Caco-2 (cell line): ENCODE measurements at regions not wholly inside any gene's neighbourhood (a gene's known extent, or its start where the extent isn't known, plus 50 kb on each side); places are given as distances from the start of the nearest gene placed in this dataset.

Experiments used
- BruUV-seq: library from RNA; stranded (reverse); fragments of 400-500 nt; replicated peaks from 2 replicates; lab custom pipeline; 2021; lab: Mats Ljungman, UMichigan
- CTCF ChIA-PET: fragments of 300-600 bp; sonication (Branson Sonifier 250); formaldehyde crosslinking; loops from one replicate; lab custom pipeline; 2022; ENCODE audit warnings: antibody characterized with exemption; lab: Charles Lee
- POLR2A ChIA-PET: fragments of 300-600 bp; sonication (Branson Sonifier 250); formaldehyde crosslinking; loops from one replicate; lab custom pipeline; 2022; ENCODE audit warnings: antibody characterized with exemption; lab: Charles Lee
- DNase-seq, 2 experiments: peaks; one replicate each; pipeline versions ENCODE4 v3.0.0 to v3.0.0-alpha.2; 2020 to 2022
- H3K27me3 ChIP-seq: replicated peaks from 2 replicates; pipeline ENCODE4 v1.6.0; 2011; ENCODE audit warnings: low read length; ENCODE audit not compliant: control insufficient read depth, insufficient read depth
- H3K36me3 ChIP-seq: 2 replicates; pipeline ENCODE4 v1.5.1; 2011; ENCODE audit warnings: low read length; ENCODE audit not compliant: control insufficient read depth, insufficient read depth
- H3K4me1 ChIP-seq: fragments of 250-450 bp; sonication (Bioruptor Pico); 2 replicates; pipeline ENCODE4 v1.5.1; 2020; ENCODE audit warnings: mild to moderate bottlenecking
- H3K4me3 ChIP-seq: 2 replicates; pipeline ENCODE4 v1.5.1; 2011; ENCODE audit warnings: low read depth, mild to moderate bottlenecking, control low read depth, low read length
- H3K9me3 ChIP-seq: fragments of 250-450 bp; sonication (Bioruptor Pico); 2 replicates; pipeline ENCODE4 v1.5.1; 2020; ENCODE audit warnings: mild to moderate bottlenecking, moderate library complexity
- H3K27ac Mint-ChIP-seq: one replicate; pipeline ENCODE4 v1.8.0; 2022; ENCODE audit warnings: mixed read lengths; ENCODE audit not compliant: unreplicated experiment
- H3K27me3 Mint-ChIP-seq: one replicate; pipeline ENCODE4 v1.8.0; 2022; ENCODE audit warnings: mixed read lengths; ENCODE audit not compliant: insufficient read depth, unreplicated experiment
- H3K36me3 Mint-ChIP-seq: one replicate; pipeline ENCODE4 v1.8.0; 2022; ENCODE audit warnings: mild to moderate bottlenecking, mixed read lengths; ENCODE audit not compliant: insufficient read depth, unreplicated experiment
- H3K4me1 Mint-ChIP-seq: one replicate; pipeline ENCODE4 v1.8.0; 2022; ENCODE audit warnings: low read depth, mixed read lengths; ENCODE audit not compliant: unreplicated experiment
- H3K4me3 Mint-ChIP-seq: one replicate; pipeline ENCODE4 v1.8.0; 2022; ENCODE audit warnings: mild to moderate bottlenecking, moderate library complexity, mixed read lengths; ENCODE audit not compliant: unreplicated experiment
- H3K9me3 Mint-ChIP-seq: one replicate; pipeline ENCODE4 v1.8.0; 2022; ENCODE audit warnings: mixed read lengths; ENCODE audit not compliant: unreplicated experiment
- CTCF ChIP-seq, 2 experiments: fragments of 200-600 bp in 1 of 2; IDR thresholded peaks; 1 replicate in 1 of 2; 2 replicates in 1 of 2; pipeline versions ENCODE4 v1.5.1 to v1.8.0; 2011 to 2022; ENCODE audit warnings: antibody characterized with exemption in 1 of 2, control low read depth in 1 of 2, inconsistent platforms in 1 of 2, low read depth in 1 of 2, low read length in 1 of 2, mild to moderate bottlenecking in 1 of 2, moderate library complexity in 1 of 2; ENCODE audit not compliant: insufficient read depth in 1 of 2, severe bottlenecking in 1 of 2, unreplicated experiment in 1 of 2
- intact Hi-C: fragments of 100-400 bp; cut with micrococcal nuclease; formaldehyde crosslinking; loops from one replicate; pipeline ENCODE4 v1.10.0; 2022; ENCODE audit not compliant: unreplicated experiment

DNA sequence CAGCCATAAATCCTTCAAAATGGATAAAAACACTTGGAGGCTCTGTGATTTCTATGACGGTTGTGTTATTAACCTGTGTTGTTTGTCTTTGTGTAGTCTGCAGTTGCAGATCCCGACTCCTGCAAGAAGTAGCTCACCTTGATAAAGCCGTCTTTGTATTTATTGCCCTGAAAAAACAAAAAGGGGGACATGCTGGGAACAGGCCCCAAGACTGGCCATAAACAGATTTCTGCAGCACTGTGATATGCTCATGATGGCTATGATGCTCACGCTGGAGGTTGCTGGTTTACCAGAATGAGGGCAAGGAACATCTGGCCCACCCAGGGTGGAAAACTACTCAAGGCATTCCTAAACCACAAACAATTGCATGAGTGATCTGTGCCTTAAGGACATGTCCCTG lies 71.0 kb downstream of the LGALS9 start:
- Mint-ChIP-seq H3K9me3 (peaks cover 68% of the 10 kb centered on the region), H3K36me3 (no peaks in the 10 kb centered on the region), H3K4me1 (no peaks in the 10 kb centered on the region), H3K27me3 (no peaks in the 10 kb centered on the region), H3K4me3 (no peak overlapping the region), H3K27ac (no peak overlapping the region)
- no peak for DNase-seq
- Histone ChIP-seq H3K36me3 (no peaks in the 10 kb centered on the region), H3K27me3 (no peaks in the 10 kb centered on the region), H3K4me3 (no peak overlapping the region), H3K9me3 (peaks cover 30% of the 10 kb centered on the region), H3K4me1 (no peaks in the 10 kb centered on the region)
- ChIA-PET CTCF (no interaction called here), POLR2A (no interaction called here)
- BruUV-seq = no TSS peak
- TF ChIP-seq CTCF (IDR thresholded peaks at IDR 0.05; ENCODE audit: insufficient read depth in 1 of 2, low read depth in 1 of 2, low read length in 1 of 2, severe bottlenecking in 1 of 2, unreplicated experiment in 1 of 2) = no peak
- intact Hi-C loops = no loop called here
